ENCODE measurements at regions not wholly inside any gene's neighbourhood (a gene's known extent, or its start where the extent isn't known, plus 50 kb on each side); places are given as distances from the start of the nearest gene placed in this dataset.
A peak's percentile ranks its signal among the peaks of the same experiment; 100 is the strongest.

GRCh38 chr6:79302341-79302740 is 67.9 kb upstream of the HMGN3 start:
- no peak overlapping the region for H3K9ac ChIP-seq (ENCODE audit: low read length)
- no peak overlapping the region for H3K4me3 ChIP-seq (ENCODE audit: insufficient read depth, low read depth, low read length)
- Mint-ChIP-seq H3K4me3 (ENCODE audit: unreplicated experiment) (no peak overlapping the region), H3K4me1 (ENCODE audit: low read depth, unreplicated experiment) (no peaks in the 10 kb centered on the region), H3K36me3 (ENCODE audit: low read depth, unreplicated experiment) (no peaks in the 10 kb centered on the region), H3K27ac (ENCODE audit: unreplicated experiment) (no peak overlapping the region), H3K9me3 (ENCODE audit: unreplicated experiment) (no peaks in the 10 kb centered on the region), H3K27me3 (ENCODE audit: low read depth, unreplicated experiment) (no peaks in the 10 kb centered on the region)
- H4K20me1 ChIP-seq (ENCODE audit: insufficient read depth, low read length) = no peaks in the 10 kb centered on the region
- no peaks in the 10 kb centered on the region for H3K27me3 ChIP-seq (ENCODE audit: insufficient read depth, low read length)
- FAIRE-seq (no peak), DNase-seq (ENCODE audit: low read depth) (no peak)
- H3K9me3 ChIP-seq (ENCODE audit: insufficient read depth, low read depth, low read length) = no peaks in the 10 kb centered on the region
- H3K79me2 ChIP-seq (ENCODE audit: insufficient read depth, low read length) = no peaks in the 10 kb centered on the region
- TF ChIP-seq CTCF (IDR thresholded peaks at IDR 0.05; ENCODE audit: insufficient read depth, low read depth, low read length) (no peak), EZH2 (IDR thresholded peaks at IDR 0.05; ENCODE audit: insufficient read depth, low read length) (no peak)
- H3K4me1 ChIP-seq (ENCODE audit: insufficient read depth, low read length) = no peaks in the 10 kb centered on the region
- H3K27ac ChIP-seq (ENCODE audit: low read depth, low read length) = no peak overlapping the region
- no peak overlapping the region for H2AFZ ChIP-seq (ENCODE audit: low read depth, low read length)
- no peaks in the 10 kb centered on the region for H3K36me3 ChIP-seq (ENCODE audit: insufficient read depth, low read length)
- no peak overlapping the region for H3K4me2 ChIP-seq (ENCODE audit: low read length)

- TF ChIP-seq EZH2 (IDR thresholded peaks at IDR 0.05; ENCODE audit: insufficient read depth, low read length) (no peak), CTCF (IDR thresholded peaks at IDR 0.05; ENCODE audit: insufficient read depth, low read depth, low read length) (no peak)
- no peak overlapping the region for H3K27ac Mint-ChIP-seq (ENCODE audit: unreplicated experiment)
- DNase-seq (ENCODE audit: low read depth) = peak; percentile 27
These were observed 66.8 kb upstream of the HMGN3 start for GRCh38 chr6:79301290-79301689.

GRCh38 chr6:79296211-79296610 is 61.7 kb upstream of the HMGN3 start:
- H4K20me1 ChIP-seq (ENCODE audit: insufficient read depth, low read length) = no peaks in the 10 kb centered on the region
- no peaks in the 10 kb centered on the region for H3K4me1 ChIP-seq (ENCODE audit: insufficient read depth, low read length)
- no peaks in the 10 kb centered on the region for H3K9me3 Mint-ChIP-seq (ENCODE audit: unreplicated experiment)
- H3K27ac Mint-ChIP-seq (ENCODE audit: unreplicated experiment) = no peak overlapping the region
- H3K27ac ChIP-seq (ENCODE audit: low read depth, low read length) = no peak overlapping the region
- H3K36me3 ChIP-seq (ENCODE audit: insufficient read depth, low read length) = no peaks in the 10 kb centered on the region
- no peaks in the 10 kb centered on the region for H3K36me3 Mint-ChIP-seq (ENCODE audit: low read depth, unreplicated experiment)
- H3K27me3 Mint-ChIP-seq (ENCODE audit: low read depth, unreplicated experiment) = no peaks in the 10 kb centered on the region
- H3K4me1 Mint-ChIP-seq (ENCODE audit: low read depth, unreplicated experiment) = no peaks in the 10 kb centered on the region
- no peak overlapping the region for H3K4me2 ChIP-seq (ENCODE audit: low read length)
- no peaks in the 10 kb centered on the region for H3K79me2 ChIP-seq (ENCODE audit: insufficient read depth, low read length)
- DNase-seq (ENCODE audit: low read depth) (no peak), FAIRE-seq (no peak)
- H2AFZ ChIP-seq (ENCODE audit: low read depth, low read length) = no peak overlapping the region
- H3K4me3 Mint-ChIP-seq (ENCODE audit: unreplicated experiment) = no peak overlapping the region
- no peaks in the 10 kb centered on the region for H3K27me3 ChIP-seq (ENCODE audit: insufficient read depth, low read length)
- no peaks in the 10 kb centered on the region for H3K9me3 ChIP-seq (ENCODE audit: insufficient read depth, low read depth, low read length)
- no peak overlapping the region for H3K4me3 ChIP-seq (ENCODE audit: insufficient read depth, low read depth, low read length)
- no peak overlapping the region for H3K9ac ChIP-seq (ENCODE audit: low read length)
- TF ChIP-seq CTCF (IDR thresholded peaks at IDR 0.05; ENCODE audit: insufficient read depth, low read depth, low read length) (no peak), EZH2 (IDR thresholded peaks at IDR 0.05; ENCODE audit: insufficient read depth, low read length) (no peak)

More at GRCh38 chr6:79301290-79301689, 66.8 kb upstream of the HMGN3 start:
- Mint-ChIP-seq H3K9me3 (ENCODE audit: unreplicated experiment) (no peaks in the 10 kb centered on the region), H3K36me3 (ENCODE audit: low read depth, unreplicated experiment) (no peaks in the 10 kb centered on the region), H3K4me1 (ENCODE audit: low read depth, unreplicated experiment) (no peaks in the 10 kb centered on the region), H3K27me3 (ENCODE audit: low read depth, unreplicated experiment) (no peaks in the 10 kb centered on the region), H3K4me3 (ENCODE audit: unreplicated experiment) (no peak overlapping the region)
- H3K36me3 ChIP-seq (ENCODE audit: insufficient read depth, low read length) = no peaks in the 10 kb centered on the region
- no peaks in the 10 kb centered on the region for H4K20me1 ChIP-seq (ENCODE audit: insufficient read depth, low read length)
- H3K27ac ChIP-seq (ENCODE audit: low read depth, low read length) = no peak overlapping the region
- H3K4me3 ChIP-seq (ENCODE audit: insufficient read depth, low read depth, low read length) = no peak overlapping the region
- H2AFZ ChIP-seq (ENCODE audit: low read depth, low read length) = no peak overlapping the region
- H3K79me2 ChIP-seq (ENCODE audit: insufficient read depth, low read length) = no peaks in the 10 kb centered on the region
- no peak overlapping the region for H3K4me2 ChIP-seq (ENCODE audit: low read length)
- H3K9ac ChIP-seq (ENCODE audit: low read length) = no peak overlapping the region
- H3K4me1 ChIP-seq (ENCODE audit: insufficient read depth, low read length) = no peaks in the 10 kb centered on the region
- no peaks in the 10 kb centered on the region for H3K27me3 ChIP-seq (ENCODE audit: insufficient read depth, low read length)
- no peak for FAIRE-seq
- no peaks in the 10 kb centered on the region for H3K9me3 ChIP-seq (ENCODE audit: insufficient read depth, low read depth, low read length)

All from astrocyte (in vitro differentiated cells and primary cell).